ENCODE measurements at regions not wholly inside any gene's neighbourhood (a gene's known extent, or its start where the extent isn't known, plus 50 kb on each side); places are given as distances from the start of the nearest gene placed in this dataset.

DNA sequence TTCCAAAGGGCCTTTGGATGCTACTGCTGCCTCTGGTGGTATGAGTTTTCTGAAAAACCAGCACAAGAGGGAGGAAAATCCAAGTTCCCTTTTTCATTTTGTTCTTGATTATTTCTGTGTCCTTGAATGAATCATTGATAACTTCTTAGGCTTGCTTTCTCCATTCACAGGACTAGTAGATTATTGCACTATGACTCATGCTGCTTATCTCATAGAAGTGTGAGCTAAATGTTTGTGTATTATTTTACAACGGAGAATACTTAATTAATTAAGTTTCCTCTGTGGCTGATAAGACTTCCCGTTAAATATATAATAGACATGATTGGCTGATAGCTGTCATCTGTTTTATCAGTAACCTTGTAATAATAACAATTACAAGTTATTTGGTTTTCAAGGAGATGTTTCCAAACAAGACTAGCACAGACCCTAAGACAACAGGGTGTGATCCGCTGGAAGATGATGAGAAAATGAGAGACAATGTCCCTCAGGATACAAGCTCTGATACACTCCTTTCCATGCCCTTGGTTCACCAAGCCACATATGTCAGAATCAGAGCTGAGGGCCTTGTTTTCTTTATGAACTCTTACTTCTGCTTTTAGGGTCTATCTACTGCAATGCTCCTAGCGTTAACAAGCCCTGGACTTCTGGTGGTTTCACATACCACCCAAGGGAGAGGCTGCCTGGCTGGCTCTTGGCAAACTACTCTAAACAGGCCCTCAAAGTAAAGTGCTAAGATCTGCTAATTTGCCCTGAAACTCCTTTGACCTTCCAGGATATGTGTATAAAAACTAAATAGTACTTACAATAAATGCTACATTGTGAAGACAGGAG lies 1078.3 kb downstream of the TTLL7 start:
- WGBS (ENCODE audit: insufficient coverage, low lambda C conversion rate) = no CpG with 5 or more reads among the region's 4 CpGs
- Histone ChIP-seq H3K27ac (ENCODE audit: low read length) (no peak overlapping the region), H3K4me3 (ENCODE audit: low read length) (no peak overlapping the region), H3K4me1 (ENCODE audit: control insufficient read depth, insufficient read depth, low read length) (no peaks in the 10 kb centered on the region), H3K9me3 (ENCODE audit: control insufficient read depth, low read depth, low read length) (no peaks in the 10 kb centered on the region), H3K27me3 (ENCODE audit: control insufficient read depth, insufficient read depth, low read length) (no peaks in the 10 kb centered on the region), H3K36me3 (ENCODE audit: control insufficient read depth, insufficient read depth, low read length) (no peaks in the 10 kb centered on the region)
- DNase-seq = no peak

DNA sequence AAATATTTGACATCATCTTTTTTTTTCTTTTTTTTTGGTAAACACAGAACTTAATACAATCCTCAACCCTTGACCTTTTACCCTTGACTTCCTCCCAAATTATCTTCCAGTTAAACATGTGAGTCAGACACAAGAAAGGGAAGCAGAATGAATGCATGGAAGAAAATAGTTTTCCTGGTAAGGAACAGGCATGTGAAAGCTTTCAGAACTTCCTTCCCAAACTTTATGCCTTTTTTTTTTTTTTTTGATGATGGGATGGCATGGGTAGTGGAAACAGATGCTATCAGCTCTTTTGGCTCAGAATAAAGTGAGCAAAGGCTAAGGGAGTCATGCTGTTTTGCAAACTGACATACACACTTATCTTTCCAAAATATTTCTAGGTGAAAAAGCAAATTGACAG lies 1079.1 kb downstream of the TTLL7 start:
- no peaks in the 10 kb centered on the region for H3K4me1 ChIP-seq (ENCODE audit: control insufficient read depth, insufficient read depth, low read length)
- no peaks in the 10 kb centered on the region for H3K27me3 ChIP-seq (ENCODE audit: control insufficient read depth, insufficient read depth, low read length)
- H3K9me3 ChIP-seq (ENCODE audit: control insufficient read depth, low read depth, low read length) = no peaks in the 10 kb centered on the region
- H3K27ac ChIP-seq (ENCODE audit: low read length) = no peak overlapping the region
- no peak overlapping the region for H3K4me3 ChIP-seq (ENCODE audit: low read length)
- DNase-seq = no peak
- H3K36me3 ChIP-seq (ENCODE audit: control insufficient read depth, insufficient read depth, low read length) = no peaks in the 10 kb centered on the region

DNA sequence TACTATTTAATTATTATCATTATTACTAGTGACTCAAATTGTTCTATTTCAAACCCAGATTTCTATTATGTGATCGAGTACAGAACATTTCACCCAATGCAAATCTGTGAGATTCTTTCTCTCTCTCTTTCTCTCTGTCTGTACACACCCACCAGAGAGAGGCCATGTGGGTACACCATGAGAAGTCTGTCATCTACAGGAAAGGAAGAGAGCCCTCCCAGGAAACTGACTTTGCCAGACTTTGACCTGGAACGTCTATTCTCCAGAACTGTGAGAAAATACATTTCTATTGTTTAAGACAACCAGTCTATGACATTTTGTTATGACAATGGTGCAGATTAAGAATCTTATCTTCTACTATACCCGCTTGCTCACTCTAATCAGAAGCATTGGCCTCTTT lies 1091.6 kb downstream of the TTLL7 start:
- DNase-seq = no peak
- Histone ChIP-seq H3K4me1 (ENCODE audit: control insufficient read depth, insufficient read depth, low read length) (no peaks in the 10 kb centered on the region), H3K27ac (ENCODE audit: low read length) (no peak overlapping the region), H3K9me3 (ENCODE audit: control insufficient read depth, low read depth, low read length) (no peaks in the 10 kb centered on the region), H3K27me3 (ENCODE audit: control insufficient read depth, insufficient read depth, low read length) (no peaks in the 10 kb centered on the region), H3K36me3 (ENCODE audit: control insufficient read depth, insufficient read depth, low read length) (no peaks in the 10 kb centered on the region), H3K4me3 (ENCODE audit: low read length) (no peak overlapping the region)
- WGBS (ENCODE audit: insufficient coverage, low lambda C conversion rate) = no CpG with 5 or more reads among the region's 3 CpGs

DNA sequence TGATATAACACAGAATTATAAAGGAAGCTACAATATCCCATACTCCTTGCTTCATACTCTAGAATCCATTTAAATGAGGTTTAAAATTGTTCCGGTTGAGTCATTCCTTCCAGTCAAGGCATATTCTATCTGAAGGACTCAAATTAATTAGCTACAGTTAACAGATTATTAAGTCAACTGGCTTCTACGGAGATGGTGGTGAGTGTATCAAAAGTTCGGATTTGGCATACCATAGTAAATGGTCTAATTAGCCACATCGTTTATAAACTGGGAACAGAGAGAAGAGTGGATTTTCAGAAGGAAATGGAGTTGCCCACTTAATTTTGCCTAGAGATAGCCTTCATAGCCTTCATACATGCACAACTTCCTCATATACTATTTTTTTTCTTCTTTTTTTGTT lies 1095.3 kb downstream of the TTLL7 start:
- Histone ChIP-seq H3K36me3 (ENCODE audit: control insufficient read depth, insufficient read depth, low read length) (no peaks in the 10 kb centered on the region), H3K27ac (ENCODE audit: low read length) (no peak overlapping the region), H3K4me1 (ENCODE audit: control insufficient read depth, insufficient read depth, low read length) (no peaks in the 10 kb centered on the region), H3K27me3 (ENCODE audit: control insufficient read depth, insufficient read depth, low read length) (no peaks in the 10 kb centered on the region), H3K9me3 (ENCODE audit: control insufficient read depth, low read depth, low read length) (no peaks in the 10 kb centered on the region), H3K4me3 (ENCODE audit: low read length) (no peak overlapping the region)
- 100% methylated on average over 1 of the region's 4 CpGs for WGBS (ENCODE audit: insufficient coverage, low lambda C conversion rate)
- DNase-seq = no peak

DNA sequence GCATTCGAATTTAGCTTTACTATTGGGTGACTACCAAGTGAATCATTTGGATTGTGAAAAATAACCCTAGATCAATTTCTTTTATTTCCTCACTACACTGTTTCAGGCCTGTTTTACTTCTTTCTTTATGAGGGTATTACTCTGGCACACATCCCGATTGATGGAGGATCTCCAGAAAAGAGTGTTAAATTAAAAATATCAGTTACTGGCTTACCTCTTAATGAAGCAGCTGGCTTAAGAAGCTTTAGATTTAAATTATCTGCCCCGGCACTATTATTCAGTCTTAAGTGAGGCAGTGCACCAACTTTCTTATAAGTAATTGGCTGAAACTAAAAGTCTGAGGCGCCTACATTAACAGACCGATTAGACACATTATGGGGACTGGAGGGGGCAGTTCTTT lies 1097.4 kb downstream of the TTLL7 start:
- H3K4me1 ChIP-seq (ENCODE audit: control insufficient read depth, insufficient read depth, low read length) = no peaks in the 10 kb centered on the region
- no peak for DNase-seq
- no peaks in the 10 kb centered on the region for H3K36me3 ChIP-seq (ENCODE audit: control insufficient read depth, insufficient read depth, low read length)
- no peak overlapping the region for H3K4me3 ChIP-seq (ENCODE audit: low read length)
- H3K27me3 ChIP-seq (ENCODE audit: control insufficient read depth, insufficient read depth, low read length) = no peaks in the 10 kb centered on the region
- H3K9me3 ChIP-seq (ENCODE audit: control insufficient read depth, low read depth, low read length) = no peaks in the 10 kb centered on the region
- WGBS (ENCODE audit: insufficient coverage, low lambda C conversion rate) = 81% methylated on average over 3 of the region's 5 CpGs
- no peak overlapping the region for H3K27ac ChIP-seq (ENCODE audit: low read length)

DNA sequence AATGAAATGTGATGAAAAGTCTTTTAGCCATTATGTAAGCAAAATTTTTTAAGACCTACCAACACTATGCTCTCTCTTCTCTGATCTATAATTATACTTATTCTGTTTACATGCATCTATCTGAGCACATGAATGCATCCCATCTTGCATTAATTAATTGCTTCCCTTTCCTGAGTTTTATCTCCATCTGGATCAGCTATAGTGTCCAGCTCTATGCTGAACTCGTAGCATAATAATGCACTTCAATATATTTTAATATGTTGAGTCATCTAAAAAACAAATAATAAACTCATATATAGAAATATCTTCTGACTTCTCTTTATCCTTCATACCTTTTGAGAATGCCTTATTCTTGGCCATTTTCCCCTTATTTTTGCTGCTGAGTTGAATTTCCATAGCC lies 1097.8 kb downstream of the TTLL7 start:
- Histone ChIP-seq H3K4me1 (ENCODE audit: control insufficient read depth, insufficient read depth, low read length) (no peaks in the 10 kb centered on the region), H3K4me3 (ENCODE audit: low read length) (no peak overlapping the region), H3K36me3 (ENCODE audit: control insufficient read depth, insufficient read depth, low read length) (no peaks in the 10 kb centered on the region), H3K27ac (ENCODE audit: low read length) (no peak overlapping the region), H3K9me3 (ENCODE audit: control insufficient read depth, low read depth, low read length) (no peaks in the 10 kb centered on the region), H3K27me3 (ENCODE audit: control insufficient read depth, insufficient read depth, low read length) (no peaks in the 10 kb centered on the region)
- no peak for DNase-seq
- WGBS (ENCODE audit: insufficient coverage, low lambda C conversion rate) = 75% methylated on average over 1 of the region's 1 CpG

DNA sequence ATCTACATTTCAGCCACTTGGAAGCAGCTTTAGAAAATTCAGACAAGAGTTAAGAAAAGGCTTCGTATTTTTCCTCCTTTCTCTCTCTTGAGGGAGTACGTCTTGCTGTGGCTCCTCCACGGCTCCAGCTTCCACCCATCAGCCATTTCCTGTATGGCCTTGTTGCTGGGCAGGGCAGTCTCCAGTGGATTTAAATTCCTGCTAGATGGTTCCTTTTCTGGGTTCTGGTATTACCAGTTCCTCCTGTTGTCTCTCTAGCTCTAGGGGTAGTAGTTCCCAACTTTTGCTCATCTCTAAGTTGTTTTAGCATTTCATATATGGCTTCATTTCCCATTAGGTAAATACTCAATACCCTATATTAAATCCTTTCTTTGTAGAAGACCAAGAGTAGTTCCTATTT lies 1098.3 kb downstream of the ADGRL2 start:
- Histone ChIP-seq H3K4me1 (ENCODE audit: control insufficient read depth, insufficient read depth, low read length) (no peaks in the 10 kb centered on the region), H3K27ac (ENCODE audit: low read length) (no peak overlapping the region), H3K27me3 (ENCODE audit: control insufficient read depth, insufficient read depth, low read length) (no peaks in the 10 kb centered on the region), H3K9me3 (ENCODE audit: control insufficient read depth, low read depth, low read length) (no peaks in the 10 kb centered on the region), H3K4me3 (ENCODE audit: low read length) (no peak overlapping the region), H3K36me3 (ENCODE audit: control insufficient read depth, insufficient read depth, low read length) (no peaks in the 10 kb centered on the region)
- no CpG with 5 or more reads among the region's 3 CpGs for WGBS (ENCODE audit: insufficient coverage, low lambda C conversion rate)
- no peak for DNase-seq

DNA sequence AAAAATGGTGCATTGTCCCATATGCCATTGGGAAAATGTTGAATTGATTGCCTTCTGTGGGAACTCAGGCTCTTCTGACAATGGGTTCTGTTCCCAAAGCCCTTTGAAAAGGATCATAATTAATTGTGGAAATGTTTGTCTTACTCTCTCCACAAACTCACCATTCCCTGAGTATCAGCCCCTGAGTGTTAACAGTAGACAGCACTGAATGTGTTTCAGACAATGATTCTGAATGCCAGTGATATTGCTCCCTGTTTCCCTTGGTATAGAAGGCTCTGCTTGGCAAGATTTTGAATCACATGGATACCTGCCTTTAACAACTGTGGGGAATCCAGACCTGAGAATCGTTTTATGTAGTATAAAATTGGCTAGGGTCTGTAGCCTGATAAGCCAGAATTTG lies 1096.8 kb downstream of the ADGRL2 start:
- no CpG with 5 or more reads among the region's 1 CpG for WGBS (ENCODE audit: insufficient coverage, low lambda C conversion rate)
- DNase-seq = no peak

DNA sequence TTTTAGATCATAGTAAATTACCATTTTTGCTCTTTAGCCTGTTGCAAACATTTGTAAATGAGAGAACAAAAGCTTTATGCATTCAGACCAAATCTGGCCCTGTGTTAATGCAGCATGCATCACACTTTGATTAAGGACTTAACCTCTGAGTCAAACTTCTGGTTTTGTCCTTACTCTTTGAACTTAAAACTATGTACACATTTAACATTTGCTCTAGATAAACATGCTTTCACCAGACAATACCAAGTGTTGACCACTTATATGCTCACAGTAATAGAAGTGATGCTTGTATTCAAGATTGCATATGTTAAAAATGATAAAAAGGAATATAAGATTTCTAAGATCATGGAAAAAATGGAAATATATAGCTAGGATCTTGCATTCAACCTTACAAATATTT lies 1095.3 kb downstream of the ADGRL2 start:
- H3K4me3 ChIP-seq (ENCODE audit: low read length) = no peak overlapping the region
- no peak for DNase-seq
- no peaks in the 10 kb centered on the region for H3K9me3 ChIP-seq (ENCODE audit: control insufficient read depth, low read depth, low read length)
- no peak overlapping the region for H3K27ac ChIP-seq (ENCODE audit: low read length)
- H3K4me1 ChIP-seq (ENCODE audit: control insufficient read depth, insufficient read depth, low read length) = no peaks in the 10 kb centered on the region
- H3K27me3 ChIP-seq (ENCODE audit: control insufficient read depth, insufficient read depth, low read length) = no peaks in the 10 kb centered on the region
- no peaks in the 10 kb centered on the region for H3K36me3 ChIP-seq (ENCODE audit: control insufficient read depth, insufficient read depth, low read length)

More for the DNA sequence above, 1096.8 kb downstream of the ADGRL2 start:
- H3K9me3 ChIP-seq (ENCODE audit: control insufficient read depth, low read depth, low read length) = no peaks in the 10 kb centered on the region
- no peak overlapping the region for H3K27ac ChIP-seq (ENCODE audit: low read length)
- H3K27me3 ChIP-seq (ENCODE audit: control insufficient read depth, insufficient read depth, low read length) = no peaks in the 10 kb centered on the region
- H3K4me1 ChIP-seq (ENCODE audit: control insufficient read depth, insufficient read depth, low read length) = no peaks in the 10 kb centered on the region
- H3K4me3 ChIP-seq (ENCODE audit: low read length) = no peak overlapping the region
- no peaks in the 10 kb centered on the region for H3K36me3 ChIP-seq (ENCODE audit: control insufficient read depth, insufficient read depth, low read length)

DNA sequence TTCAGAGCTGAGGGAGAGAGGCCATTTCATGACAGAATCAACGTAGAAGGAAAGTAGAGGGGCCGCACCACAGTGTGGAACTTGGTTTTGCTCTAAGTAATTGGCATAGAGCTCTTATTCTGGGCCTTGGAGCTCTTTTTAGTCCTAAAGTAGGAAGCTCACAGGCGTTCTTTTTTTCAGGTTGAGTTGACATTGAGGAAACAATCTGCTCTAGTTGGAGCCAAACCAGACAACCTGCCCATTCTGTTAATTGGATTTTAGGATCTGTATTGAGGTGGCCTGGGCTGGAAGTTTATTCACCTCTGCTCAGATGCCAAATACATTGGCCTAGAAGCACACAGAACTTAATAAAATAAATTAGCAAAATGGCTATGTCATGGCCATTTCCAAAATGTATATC lies 1093.9 kb downstream of the ADGRL2 start:
- Histone ChIP-seq H3K36me3 (ENCODE audit: control insufficient read depth, insufficient read depth, low read length) (no peaks in the 10 kb centered on the region), H3K9me3 (ENCODE audit: control insufficient read depth, low read depth, low read length) (no peaks in the 10 kb centered on the region), H3K27me3 (ENCODE audit: control insufficient read depth, insufficient read depth, low read length) (no peaks in the 10 kb centered on the region), H3K4me1 (ENCODE audit: control insufficient read depth, insufficient read depth, low read length) (no peaks in the 10 kb centered on the region), H3K27ac (ENCODE audit: low read length) (no peak overlapping the region), H3K4me3 (ENCODE audit: low read length) (no peak overlapping the region)
- DNase-seq = no peak
- WGBS (ENCODE audit: insufficient coverage, low lambda C conversion rate) = no CpG with 5 or more reads among the region's 3 CpGs

DNA sequence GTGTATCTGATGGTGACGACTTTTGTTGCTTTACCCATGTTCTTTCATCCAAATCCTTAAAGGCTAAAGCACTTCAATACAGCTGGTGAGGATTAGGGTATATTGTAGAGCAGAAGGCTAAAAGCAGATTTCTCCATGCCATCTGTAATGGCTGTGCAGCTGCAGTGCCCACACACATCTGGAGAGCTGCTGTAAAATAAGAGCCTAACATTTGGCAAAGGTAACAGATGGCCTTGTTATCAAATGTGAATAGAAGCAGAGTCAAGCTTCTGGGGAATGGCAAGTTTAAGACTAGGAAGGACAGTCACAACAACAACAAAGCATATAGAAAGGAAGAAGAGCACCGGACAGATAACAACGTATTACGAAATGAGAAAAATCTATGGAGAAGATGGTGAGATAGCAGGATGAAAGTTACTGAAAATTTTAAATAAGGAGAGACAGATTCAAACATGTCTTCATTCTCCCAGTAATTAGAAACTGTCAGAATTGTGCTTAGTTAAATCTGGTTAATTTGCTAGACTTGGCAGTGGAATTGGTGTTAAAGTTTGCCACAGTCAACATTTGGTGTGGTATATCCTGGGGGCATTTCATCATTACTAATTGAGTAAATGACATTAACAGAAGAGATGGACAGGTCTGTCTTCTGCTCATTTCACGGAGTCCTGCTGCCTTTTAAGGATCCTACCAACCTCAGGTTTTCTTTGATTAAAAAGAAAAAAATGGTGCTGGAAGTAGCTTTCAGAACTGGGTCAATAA lies 1093.2 kb downstream of the ADGRL2 start:
- DNase-seq = no peak
- WGBS (ENCODE audit: insufficient coverage, low lambda C conversion rate) = 98% methylated on average over 4 of the region's 5 CpGs
- Histone ChIP-seq H3K36me3 (ENCODE audit: control insufficient read depth, insufficient read depth, low read length) (no peaks in the 10 kb centered on the region), H3K4me1 (ENCODE audit: control insufficient read depth, insufficient read depth, low read length) (no peaks in the 10 kb centered on the region), H3K4me3 (ENCODE audit: low read length) (no peak overlapping the region), H3K9me3 (ENCODE audit: control insufficient read depth, low read depth, low read length) (no peaks in the 10 kb centered on the region), H3K27ac (ENCODE audit: low read length) (no peak overlapping the region), H3K27me3 (ENCODE audit: control insufficient read depth, insufficient read depth, low read length) (no peaks in the 10 kb centered on the region)
